ENCODE measurements at regions not wholly inside any gene's neighbourhood (a gene's known extent, or its start where the extent isn't known, plus 50 kb on each side); places are given as distances from the start of the nearest gene placed in this dataset.
"Not testable (repeated sequence)": the region's sequence is repeated elsewhere in the genome, so short reads cannot be mapped to it uniquely, and the experiment has no call there.

GRCh38 chrX:109782994-109783700, 50.1 kb upstream of the ACSL4 start:
- no peak overlapping the region for H3K27ac ChIP-seq
- no peak overlapping the region for H3K4me3 ChIP-seq
- no peaks in the 10 kb centered on the region for H3K4me1 ChIP-seq
- H3K9me3 ChIP-seq: no peaks in the 10 kb centered on the region
- TF ChIP-seq CTCF (IDR thresholded peaks at IDR 0.05) (no peak), POLR2AphosphoS5 (IDR thresholded peaks at IDR 0.05) (no peak), POLR2A (IDR thresholded peaks at IDR 0.05) (no peak), EP300 (IDR thresholded peaks at IDR 0.05; ENCODE audit: low read depth) (no peak)
- DNase-seq: no peak
- 69 to 100% methylated on average over 1 to 6 of the region's 6 CpGs for whole genome bisulfite sequencing, 2 donors (ENCODE audit: low coverage in 1 of 2)
- H3K27me3 ChIP-seq: no peaks in the 10 kb centered on the region
- in situ Hi-C loops (cut with MboI; ENCODE audit: low pct_ligation_motif_present in 1 of 4, low pct_unique_long_range_greater_than_20kb in 1 of 4, low sequenced_read_pairs in 3 of 4) (no loop called here), intact Hi-C loops (cut with DNase I; ENCODE audit: low total_unique reads) (no loop called here)
- no peaks in the 10 kb centered on the region for H3K36me3 ChIP-seq

GRCh38 chrX:109783701-109784079, 50.6 kb upstream of the ACSL4 start:
- no peaks in the 10 kb centered on the region for H3K36me3 ChIP-seq
- H3K27ac ChIP-seq: no peak overlapping the region
- in situ Hi-C loops (cut with MboI; ENCODE audit: low pct_ligation_motif_present in 1 of 4, low pct_unique_long_range_greater_than_20kb in 1 of 4, low sequenced_read_pairs in 3 of 4) (no loop called here), intact Hi-C loops (cut with DNase I; ENCODE audit: low total_unique reads) (no loop called here)
- H3K27me3 ChIP-seq: no peaks in the 10 kb centered on the region
- H3K4me3 ChIP-seq: no peak overlapping the region
- no peaks in the 10 kb centered on the region for H3K4me1 ChIP-seq
- H3K9me3 ChIP-seq: no peaks in the 10 kb centered on the region
- TF ChIP-seq POLR2A (IDR thresholded peaks at IDR 0.05): no peak
- no peak for TF ChIP-seq EP300 (IDR thresholded peaks at IDR 0.05; ENCODE audit: low read depth)
- no peak for TF ChIP-seq CTCF (IDR thresholded peaks at IDR 0.05)
- TF ChIP-seq POLR2AphosphoS5 (IDR thresholded peaks at IDR 0.05): no peak
- 63 to 78% methylated on average over 3 to 5 of the region's 5 CpGs for WGBS, 2 donors (ENCODE audit: low coverage in 1 of 2)
- no peak for DNase-seq

- no peaks in the 10 kb centered on the region for H3K36me3 ChIP-seq
- in situ Hi-C loops (cut with MboI; ENCODE audit: low pct_ligation_motif_present in 1 of 4, low pct_unique_long_range_greater_than_20kb in 1 of 4, low sequenced_read_pairs in 3 of 4): no loop called here
- H3K4me1 ChIP-seq: no peaks in the 10 kb centered on the region
- intact Hi-C loops (cut with DNase I; ENCODE audit: low total_unique reads): no loop called here
- no peak for DNase-seq
- H3K4me3 ChIP-seq: no peak overlapping the region
- 77 to 100% methylated on average over 1 to 4 of the region's 4 CpGs for WGBS, 2 donors (ENCODE audit: low coverage in 1 of 2)
- no peaks in the 10 kb centered on the region for H3K27me3 ChIP-seq
- H3K27ac ChIP-seq: no peak overlapping the region
- no peak for TF ChIP-seq POLR2AphosphoS5 (IDR thresholded peaks at IDR 0.05)
- TF ChIP-seq EP300 (IDR thresholded peaks at IDR 0.05; ENCODE audit: low read depth): no peak
- no peak for TF ChIP-seq CTCF (IDR thresholded peaks at IDR 0.05)
- no peaks in the 10 kb centered on the region for H3K9me3 ChIP-seq
Observed at GRCh38 chrX:109785053-109785452, 52.0 kb upstream of the ACSL4 start.

- intact Hi-C loops (cut with DNase I; ENCODE audit: low total_unique reads); H3K27me3 ChIP-seq; H3K27ac ChIP-seq; H3K4me3 ChIP-seq; H3K4me1 ChIP-seq; in situ Hi-C loops (cut with MboI; ENCODE audit: low pct_ligation_motif_present in 1 of 4, low pct_unique_long_range_greater_than_20kb in 1 of 4, low sequenced_read_pairs in 3 of 4); DNase-seq; H3K9me3 ChIP-seq; H3K36me3 ChIP-seq: not testable (repeated sequence)
- WGBS, 2 donors (ENCODE audit: low coverage in 1 of 2): 88% methylated on average over 7 of the region's 7 CpGs; no CpG with 5 or more reads in 1 of the 2 donors
Observed at GRCh38 chrX:109790511-109790910, 57.5 kb upstream of the ACSL4 start.

GRCh38 chrX:109793191-109793590, 60.1 kb upstream of the ACSL4 start:
- Histone ChIP-seq H3K36me3 (no peaks in the 10 kb centered on the region), H3K4me1 (no peaks in the 10 kb centered on the region), H3K9me3 (no peaks in the 10 kb centered on the region), H3K27me3 (no peaks in the 10 kb centered on the region), H3K27ac (no peak overlapping the region), H3K4me3 (no peak overlapping the region)
- intact Hi-C loops (cut with DNase I; ENCODE audit: low total_unique reads): no loop called here
- DNase-seq: no peak
- 51 to 86% methylated on average over 1 to 2 of the region's 2 CpGs for WGBS, 2 donors (ENCODE audit: low coverage in 1 of 2)
- TF ChIP-seq CTCF (IDR thresholded peaks at IDR 0.05): no peak
- no peak for TF ChIP-seq POLR2AphosphoS5 (IDR thresholded peaks at IDR 0.05)
- TF ChIP-seq EP300 (IDR thresholded peaks at IDR 0.05; ENCODE audit: low read depth): no peak
- no peak for TF ChIP-seq POLR2A (IDR thresholded peaks at IDR 0.05)
- in situ Hi-C loops (cut with MboI; ENCODE audit: low pct_ligation_motif_present in 1 of 4, low pct_unique_long_range_greater_than_20kb in 1 of 4, low sequenced_read_pairs in 3 of 4): no loop called here
